ENCODE measurements at regions not wholly inside any gene's neighbourhood (a gene's known extent, or its start where the extent isn't known, plus 50 kb on each side); places are given as distances from the start of the nearest gene placed in this dataset.
"Not testable (repeated sequence)": the region's sequence is repeated elsewhere in the genome, so short reads cannot be mapped to it uniquely, and the experiment has no call there.

GRCh38 chr16:60413969-60414368 is 1622.3 kb downstream of the CDH8 start:
- no peak for DNase-seq (ENCODE audit: low read depth)
- no peak for TF ChIP-seq CTCF (conservative IDR thresholded peaks at IDR 0.05; ENCODE audit: control insufficient read depth, insufficient read depth, low read depth, low read length)
- H3K4me3 ChIP-seq (ENCODE audit: control insufficient read depth, low read depth, low read length) = no peak overlapping the region

GRCh38 chr16:60407606-60408005 is 1628.6 kb downstream of the CDH8 start:
- no peak for DNase-seq (ENCODE audit: low read depth)
- TF ChIP-seq CTCF (conservative IDR thresholded peaks at IDR 0.05; ENCODE audit: control insufficient read depth, insufficient read depth, low read depth, low read length) = no peak
- no peak overlapping the region for H3K4me3 ChIP-seq (ENCODE audit: control insufficient read depth, low read depth, low read length)

- no peak for TF ChIP-seq CTCF (conservative IDR thresholded peaks at IDR 0.05; ENCODE audit: control insufficient read depth, insufficient read depth, low read depth, low read length)
- no peak for DNase-seq (ENCODE audit: low read depth)
- no peak overlapping the region for H3K4me3 ChIP-seq (ENCODE audit: control insufficient read depth, low read depth, low read length)
Measured at GRCh38 chr16:60407034-60407433, 1629.2 kb downstream of the CDH8 start.

- no peak for DNase-seq (ENCODE audit: low read depth)
- no peak for TF ChIP-seq CTCF (conservative IDR thresholded peaks at IDR 0.05; ENCODE audit: control insufficient read depth, insufficient read depth, low read depth, low read length)
Measured at GRCh38 chr16:60405286-60405685, 1631.0 kb downstream of the CDH8 start.

GRCh38 chr16:60404401-60404800 is 1631.8 kb downstream of the CDH8 start:
- no peak overlapping the region for H3K4me3 ChIP-seq (ENCODE audit: control insufficient read depth, low read depth, low read length)
- TF ChIP-seq CTCF (conservative IDR thresholded peaks at IDR 0.05; ENCODE audit: control insufficient read depth, insufficient read depth, low read depth, low read length) = no peak
- DNase-seq (ENCODE audit: low read depth) = no peak

More at GRCh38 chr16:60405286-60405685, 1631.0 kb downstream of the CDH8 start:
- no peak overlapping the region for H3K4me3 ChIP-seq (ENCODE audit: control insufficient read depth, low read depth, low read length)

GRCh38 chr16:60402941-60403340 is 1633.3 kb downstream of the CDH8 start:
- not testable (repeated sequence) for DNase-seq (ENCODE audit: low read depth); H3K4me3 ChIP-seq (ENCODE audit: control insufficient read depth, low read depth, low read length)

- no peak for DNase-seq (ENCODE audit: low read depth)
- no peak overlapping the region for H3K4me3 ChIP-seq (ENCODE audit: control insufficient read depth, low read depth, low read length)
- no peak for TF ChIP-seq CTCF (conservative IDR thresholded peaks at IDR 0.05; ENCODE audit: control insufficient read depth, insufficient read depth, low read depth, low read length)
Measured at GRCh38 chr16:60392380-60392779, 1643.9 kb downstream of the CDH8 start.
